Activated CD4-positive, alpha-beta T cell treated with anti-CD3 and anti-CD28 coated beads, Interleukin-10, Interleukin-2, amounts not matched to agents 100 ng/mL and 50 ng/mL, durations not matched to agents 16 hours and 8 hours (primary cell): ENCODE measurements at regions not wholly inside any gene's neighbourhood (a gene's known extent, or its start where the extent isn't known, plus 50 kb on each side); places are given as distances from the start of the nearest gene placed in this dataset.
A peak's percentile ranks its signal among the peaks of the same experiment; 100 is the strongest.

Experiments
- DNase-seq: peaks from one replicate; pipeline ENCODE4 v3.0.0-alpha.2; 2020

DNA sequence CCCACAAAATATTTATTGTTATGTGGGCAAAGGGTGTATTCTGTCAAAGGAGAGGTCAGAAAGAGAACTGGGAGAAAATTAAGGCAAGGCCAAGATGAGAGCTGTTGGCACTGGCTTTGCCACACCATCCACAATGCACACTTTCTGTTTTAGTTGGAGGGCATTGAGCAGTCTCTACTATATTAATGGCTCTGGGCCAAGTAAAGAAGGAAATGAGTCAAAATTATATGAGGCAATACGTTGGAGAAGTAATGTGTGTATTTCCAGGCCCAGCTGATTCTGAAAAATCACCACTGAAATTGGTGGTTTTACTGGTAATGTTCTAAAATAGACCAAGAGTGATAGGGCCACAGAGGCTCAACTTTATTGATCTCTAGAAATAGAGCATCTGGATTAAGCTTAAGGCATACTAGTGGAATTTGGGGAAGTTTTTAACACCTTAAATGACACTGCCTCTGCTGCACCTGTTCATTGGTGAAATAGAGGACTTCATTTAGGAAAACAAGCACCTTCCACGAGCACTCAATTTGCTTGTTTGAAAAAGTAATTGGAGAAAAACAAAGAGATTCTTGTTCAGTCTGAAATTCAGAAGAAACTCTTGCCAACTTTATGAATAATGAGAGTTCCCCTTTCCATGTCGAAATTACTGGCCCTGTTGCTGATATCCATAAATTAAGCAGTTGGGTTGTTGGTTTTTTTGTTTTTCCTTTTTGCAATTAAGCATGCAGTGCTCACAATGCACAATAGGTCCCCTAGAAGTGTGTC lies 424.9 kb downstream of the ADGRL2 start:
- peak; percentile 8 for DNase-seq

- DNase-seq: no peak
Observed at GRCh38 chr1:82223091-82223490, 422.4 kb downstream of the ADGRL2 start.

DNA sequence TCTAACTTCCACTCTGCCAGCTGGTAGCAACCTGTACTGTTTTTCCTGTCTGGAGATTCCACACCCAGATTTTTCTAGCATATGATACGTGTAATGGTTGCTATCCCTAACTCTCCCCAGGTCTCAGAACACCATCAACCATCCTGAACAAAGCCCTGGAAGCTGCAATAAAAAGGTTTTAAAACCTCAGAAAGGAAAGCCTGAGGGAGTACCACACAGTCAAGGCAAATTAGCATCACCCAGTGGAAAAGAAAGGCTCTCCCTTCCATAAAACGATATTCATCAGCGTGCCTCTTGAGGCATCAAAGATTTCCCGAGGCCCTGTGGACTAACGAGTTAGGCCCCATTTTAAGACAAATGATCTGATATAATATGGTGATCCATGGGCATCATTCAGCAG lies 421.0 kb downstream of the ADGRL2 start:
- DNase-seq: no peak

GRCh38 chr1:82220754-82221153 lies 420.0 kb downstream of the ADGRL2 start:
- no peak for DNase-seq

GRCh38 chr1:82219841-82220240 lies 419.1 kb downstream of the ADGRL2 start:
- no peak for DNase-seq

- no peak for DNase-seq
Observed at GRCh38 chr1:82218846-82219245, 418.1 kb downstream of the ADGRL2 start.

GRCh38 chr1:82215853-82216175 lies 415.1 kb downstream of the ADGRL2 start:
- no peak for DNase-seq

DNA sequence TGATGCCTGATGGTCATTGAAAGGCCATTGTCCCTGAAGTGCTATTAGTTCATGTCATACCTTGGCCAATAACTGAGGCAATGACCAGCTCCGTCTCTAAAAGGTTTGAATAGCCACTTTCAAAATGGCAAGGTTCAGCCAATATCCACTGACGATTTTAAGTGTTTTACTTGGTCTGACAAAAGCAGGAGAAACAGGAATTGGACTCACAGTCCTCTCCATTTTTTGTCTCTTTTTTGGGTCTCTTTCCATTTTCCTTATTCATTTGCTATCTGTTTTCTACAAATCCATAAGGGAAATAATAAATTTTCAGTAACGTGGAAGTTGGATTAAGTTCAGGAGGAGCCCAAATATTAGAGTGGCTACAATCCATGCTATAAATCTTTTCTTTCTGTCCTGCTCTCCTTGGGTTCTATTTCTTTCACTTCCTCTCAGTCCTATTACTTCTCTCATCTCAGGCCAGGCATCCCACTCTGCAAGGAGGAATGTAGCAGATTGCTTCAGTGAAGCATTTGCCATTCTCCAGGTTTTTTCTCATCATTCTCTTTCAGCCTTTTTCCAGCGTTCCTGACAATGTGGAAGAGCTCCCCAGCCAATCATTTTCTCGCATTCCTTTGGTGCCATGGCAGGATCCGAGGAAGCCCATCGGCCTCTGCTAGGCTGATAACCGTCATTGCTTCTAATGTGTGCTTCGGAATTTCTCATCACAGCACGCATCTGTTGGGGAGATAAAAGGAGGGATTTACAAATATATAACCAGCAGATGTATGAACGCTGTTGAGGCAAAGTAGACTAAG lies 414.5 kb downstream of the ADGRL2 start:
- DNase-seq: no peak

DNA sequence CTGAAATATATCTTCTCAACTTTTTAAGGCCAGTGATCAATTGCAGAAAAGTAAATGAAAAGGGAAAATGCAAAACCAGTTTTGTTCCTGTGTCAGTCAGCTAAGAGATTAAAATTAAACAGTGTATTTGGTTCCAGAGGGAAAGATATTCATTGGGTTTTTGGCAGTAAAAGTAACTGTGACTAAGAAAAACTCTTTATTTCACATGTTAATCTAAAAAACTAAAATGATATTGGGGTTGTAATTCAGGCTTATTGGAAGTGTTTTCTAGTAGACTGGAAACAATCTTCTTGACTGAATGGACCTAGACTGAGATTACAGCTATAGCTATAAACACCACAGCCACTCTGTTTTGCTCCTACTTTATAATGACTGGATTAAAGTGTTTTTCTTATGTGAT lies 413.9 kb downstream of the ADGRL2 start:
- DNase-seq: no peak

- DNase-seq: no peak
Observed at GRCh38 chr1:82197606-82198005, 396.9 kb downstream of the ADGRL2 start.

GRCh38 chr1:82195245-82195644 lies 394.5 kb downstream of the ADGRL2 start:
- DNase-seq: no peak

GRCh38 chr1:82185084-82185483 lies 384.4 kb downstream of the ADGRL2 start:
- DNase-seq: no peak

- no peak for DNase-seq
Observed at GRCh38 chr1:82181846-82182245, 381.1 kb downstream of the ADGRL2 start.

- DNase-seq: no peak
Observed at GRCh38 chr1:82179131-82179530, 378.4 kb downstream of the ADGRL2 start.

GRCh38 chr1:82177192-82177591 lies 376.5 kb downstream of the ADGRL2 start:
- DNase-seq: no peak

- DNase-seq: no peak
Observed at GRCh38 chr1:82171955-82172354, 371.2 kb downstream of the ADGRL2 start.

DNA sequence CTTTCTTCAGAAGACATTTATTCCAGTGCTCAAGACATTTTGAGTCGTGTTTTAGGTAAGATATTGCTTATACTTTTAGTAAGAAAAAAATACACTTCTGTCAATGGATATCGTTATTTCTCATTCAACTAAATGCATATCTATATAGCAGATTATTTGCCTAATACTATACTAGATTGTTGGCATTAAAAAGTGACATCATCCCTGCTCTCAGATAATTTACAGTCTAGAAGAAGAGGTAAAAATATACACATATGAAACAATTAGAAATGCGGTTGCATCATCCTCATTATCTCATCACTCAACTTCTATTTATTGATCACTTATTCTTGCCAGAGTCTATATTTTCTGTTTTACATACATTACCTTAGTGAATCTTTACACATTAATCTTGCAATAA lies 367.7 kb downstream of the ADGRL2 start:
- no peak for DNase-seq

DNA sequence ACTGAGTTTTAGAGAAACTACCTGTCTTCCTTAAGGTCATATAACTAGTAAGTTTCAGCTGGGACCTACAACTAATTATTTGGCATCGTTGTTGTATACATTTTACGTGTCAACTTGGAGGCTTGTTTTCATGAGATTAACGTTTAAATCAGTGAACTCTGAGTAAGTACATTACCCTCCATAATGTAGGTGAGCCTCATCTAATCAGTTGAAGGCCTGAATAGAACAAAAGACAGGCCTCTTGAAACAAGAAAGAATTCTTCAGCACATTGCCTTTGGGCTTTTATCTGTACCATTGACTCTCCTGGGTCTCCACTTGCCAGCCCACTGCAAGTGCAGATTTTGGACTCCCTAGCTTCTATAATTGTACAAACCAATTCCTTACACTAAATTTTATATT lies 364.6 kb downstream of the ADGRL2 start:
- DNase-seq: no peak

- peak; percentile 1 for DNase-seq
Observed at GRCh38 chr1:82162486-82163420, 362.0 kb downstream of the ADGRL2 start.

- DNase-seq: peak; percentile 6
Observed at GRCh38 chr1:82161700-82162141, 361.0 kb downstream of the ADGRL2 start.

GRCh38 chr1:82160903-82161302 lies 360.2 kb downstream of the ADGRL2 start:
- DNase-seq: no peak

- no peak for DNase-seq
Observed at GRCh38 chr1:82160036-82160435, 359.3 kb downstream of the ADGRL2 start.

GRCh38 chr1:82158981-82159380 lies 358.2 kb downstream of the ADGRL2 start:
- no peak for DNase-seq
